GM12878 (cell line): ENCODE measurements at regions not wholly inside any gene's neighbourhood (a gene's known extent, or its start where the extent isn't known, plus 50 kb on each side); places are given as distances from the start of the nearest gene placed in this dataset.

Source experiments
- ATAC-seq: fragments of 200-7000 bp; cut with Tn5 transposase; 3 replicates; pipeline ENCODE4 v1.9.1; 2020; ENCODE audit warnings: mild to moderate bottlenecking, moderate library complexity
- BruUV-seq: library from RNA; stranded (reverse); fragments of 400-500 nt; replicated peaks from 2 replicates; lab custom pipeline; 2021; lab: Mats Ljungman, UMichigan
- CTCF ChIA-PET: fragments of 300-600 bp; sonication (Branson Sonifier 250); formaldehyde crosslinking; extraction: SDS; loops from one replicate; lab custom pipeline; 2021; ENCODE audit warnings: inconsistent platforms; lab: Yijun Ruan, JAX
- POLR2A ChIA-PET: fragments of 350-600 bp; formaldehyde crosslinking; extraction: SDS; loops from one replicate; lab custom pipeline; 2021; ENCODE audit warnings: inconsistent platforms; lab: Charles Lee
- RAD21 ChIA-PET: fragments of 300-600 bp; sonication (Branson Sonifier 250); formaldehyde crosslinking; loops from one replicate; lab custom pipeline; 2023; ENCODE audit warnings: antibody characterized with exemption; ENCODE audit not compliant: unreplicated experiment; lab: Charles Lee
- SMC1A ChIA-PET: fragments of 300-600 bp; sonication (Branson Sonifier 250); formaldehyde crosslinking; loops from one replicate; lab custom pipeline; 2023; ENCODE audit not compliant: unreplicated experiment, uncharacterized antibody; lab: Charles Lee
- DNase-seq: peaks from one replicate; pipeline ENCODE4 v3.0.0-alpha.2; 2011; ENCODE audit warnings: low read depth, low spot score
- FAIRE-seq: peaks from 3 replicates; lab custom pipeline; 2011; peaks lifted over from hg19 to GRCh38; lab: Jason Lieb, UNC
- H2AFZ ChIP-seq: 2 replicates; pipeline ENCODE4 v1.6.0; 2011; ENCODE audit warnings: low read depth, low read length, control low read depth; ENCODE audit not compliant: control insufficient read depth
- H3K27ac ChIP-seq: 2 replicates; pipeline ENCODE4 v1.5.1; 2011; ENCODE audit warnings: control low read depth; ENCODE audit not compliant: control insufficient read depth, insufficient read depth
- H3K27me3 ChIP-seq, 2 experiments: replicated peaks in 1 of 2; 2 replicates each; pipeline versions ENCODE4 v1.6.0 to v1.6.1; 2011; ENCODE audit warnings: low read length in 1 of 2; ENCODE audit not compliant: control insufficient read depth in 2 of 2, insufficient read depth in 2 of 2
- H3K36me3 ChIP-seq, 2 experiments: 2 replicates each; pipeline ENCODE4 v1.5.1; 2011; ENCODE audit warnings: low read length in 1 of 2; ENCODE audit not compliant: control insufficient read depth in 2 of 2, insufficient read depth in 2 of 2
- H3K4me1 ChIP-seq: 2 replicates; pipeline ENCODE4 v1.6.1; 2011; ENCODE audit warnings: mild to moderate bottlenecking, low read length, moderate library complexity, mixed read lengths; ENCODE audit not compliant: control insufficient read depth, insufficient read depth
- H3K4me2 ChIP-seq: 2 replicates; pipeline ENCODE4 v1.6.0; 2011; ENCODE audit warnings: control low read depth; ENCODE audit not compliant: control insufficient read depth, insufficient read depth
- H3K4me3 ChIP-seq: fragments of 200-600 bp; sonication (generic); 2 replicates; pipeline ENCODE4 v1.5.1; 2016
- H3K79me2 ChIP-seq: 2 replicates; pipeline ENCODE4 v1.6.0; 2011; ENCODE audit warnings: low read length; ENCODE audit not compliant: control insufficient read depth, insufficient read depth
- H3K9ac ChIP-seq: 2 replicates; pipeline ENCODE4 v1.8.0; 2011; ENCODE audit warnings: low read length, control low read depth, mixed read lengths; ENCODE audit not compliant: control insufficient read depth, insufficient read depth
- H3K9me3 ChIP-seq: replicated peaks from 3 replicates; pipeline ENCODE4 v1.5.1; 2011; ENCODE audit warnings: mild to moderate bottlenecking, low read length; ENCODE audit not compliant: control insufficient read depth, insufficient read depth
- H4K20me1 ChIP-seq: 2 replicates; pipeline ENCODE4 v1.6.0; 2011; ENCODE audit not compliant: control insufficient read depth, insufficient read depth
- CBFB ChIP-seq: IDR thresholded peaks from 2 replicates; pipeline ENCODE4 v1.6.1; 2016; ENCODE audit warnings: antibody characterized with exemption, low read depth
- CHD2 ChIP-seq: IDR thresholded peaks from 2 replicates; pipeline ENCODE4 v1.6.1; 2011; ENCODE audit warnings: low read depth, low read length, improper control_type of control experiment, borderline replicate concordance
- FOS ChIP-seq: IDR thresholded peaks from 3 replicates; pipeline ENCODE4 v1.6.1; 2011; ENCODE audit warnings: borderline replicate concordance; ENCODE audit not compliant: insufficient read length; ENCODE audit errors: extremely low read depth
- JUNB ChIP-seq: IDR thresholded peaks from 2 replicates; pipeline ENCODE4 v1.6.1; 2016; ENCODE audit warnings: antibody characterized with exemption, mild to moderate bottlenecking
- KAT2A ChIP-seq: conservative IDR thresholded peaks from 2 replicates; pipeline ENCODE4 v1.6.1; 2011; ENCODE audit warnings: low read depth, low read length; ENCODE audit not compliant: control insufficient read depth
- NRF1 ChIP-seq: conservative IDR thresholded peaks from 2 replicates; pipeline ENCODE4 v1.6.1; 2011; ENCODE audit warnings: mild to moderate bottlenecking, low read depth, low read length, improper control_type of control experiment
- POLR2AphosphoS2 ChIP-seq: IDR thresholded peaks from 2 replicates; pipeline ENCODE4 v1.6.1; 2011; ENCODE audit warnings: low read depth, mild to moderate bottlenecking, low read length, improper control_type of control experiment, moderate library complexity
- POLR2AphosphoS5 ChIP-seq: IDR thresholded peaks from 2 replicates; pipeline ENCODE4 v1.6.1; 2011; ENCODE audit warnings: mild to moderate bottlenecking, low read length, inconsistent platforms
- RFX5 ChIP-seq: IDR thresholded peaks from 2 replicates; pipeline ENCODE4 v1.6.1; 2011; ENCODE audit warnings: low read depth, low read length, improper control_type of control experiment
- SMC3 ChIP-seq: IDR thresholded peaks from 2 replicates; pipeline ENCODE4 v1.6.1; 2011; ENCODE audit warnings: low read length, improper control_type of control experiment, borderline replicate concordance
- SREBF2 ChIP-seq: IDR thresholded peaks from 2 replicates; pipeline ENCODE4 v1.6.1; 2012; ENCODE audit warnings: mild to moderate bottlenecking, low read length
- STAT1 ChIP-seq: fragments of 450-650 bp; conservative IDR thresholded peaks from 2 replicates; pipeline ENCODE4 v1.6.1; 2014; ENCODE audit warnings: antibody characterized with exemption, mild to moderate bottlenecking
- STAT3 ChIP-seq: IDR thresholded peaks from 2 replicates; pipeline ENCODE4 v1.6.1; 2011; ENCODE audit warnings: low read depth, low read length, improper control_type of control experiment
- TCF7 ChIP-seq: IDR thresholded peaks from 2 replicates; pipeline ENCODE4 v1.6.1; 2014; ENCODE audit warnings: antibody characterized with exemption, borderline replicate concordance
- YY1 ChIP-seq: IDR thresholded peaks from 2 replicates; pipeline ENCODE4 v1.6.1; 2011; ENCODE audit warnings: low read depth, mild to moderate bottlenecking, low read length
- ZNF274 ChIP-seq: IDR thresholded peaks from one replicate; pipeline ENCODE4 v1.8.0; 2011; ENCODE audit not compliant: insufficient read length, insufficient read depth
- WGBS: methylation state at CpG from one replicate; pipeline ENCODE4 v1.1.6; 2016; ENCODE audit warnings: low lambda C conversion rate; ENCODE audit not compliant: insufficient replicate concordance, insufficient coverage; ENCODE audit errors: missing lambda C conversion rate; 5-methylcytosine and 5-hydroxymethylcytosine counted together
- in situ Hi-C: fragments of 300-500 bp; cut with MboI; formaldehyde crosslinking; loops from 9 replicates; pipeline ENCODE4 v1.14.3; 2018; ENCODE audit warnings: mixed read lengths
- intact Hi-C: fragments of 100-400 bp; cut with micrococcal nuclease; formaldehyde crosslinking; loops from one replicate; pipeline ENCODE4 v1.14.2; 2022; ENCODE audit not compliant: unreplicated experiment
- TF ChIP-seq, protein P1 (sequence below): fragments of 450-650 bp; IDR thresholded peaks from 2 replicates; pipeline ENCODE4 v1.6.1; 2018; ENCODE audit warnings: mild to moderate bottlenecking, low read depth, moderate library complexity; ENCODE audit not compliant: partially characterized antibody
- TF ChIP-seq, protein P2 (sequence below): IDR thresholded peaks from 2 replicates; pipeline ENCODE4 v1.6.1; 2011; ENCODE audit warnings: low read depth, mild to moderate bottlenecking, low read length, moderate library complexity, borderline replicate concordance; ENCODE audit errors: extremely low read depth
- TF ChIP-seq, protein P3 (sequence below): fragments of 450-650 bp; IDR thresholded peaks from 2 replicates; pipeline ENCODE4 v1.6.1; 2017; ENCODE audit warnings: low read depth, mild to moderate bottlenecking, moderate library complexity
- TF ChIP-seq, protein P4 (sequence below): IDR thresholded peaks from 2 replicates; pipeline ENCODE4 v1.6.1; 2011; ENCODE audit warnings: low read depth, low read length, improper control_type of control experiment, borderline replicate concordance

DNA sequence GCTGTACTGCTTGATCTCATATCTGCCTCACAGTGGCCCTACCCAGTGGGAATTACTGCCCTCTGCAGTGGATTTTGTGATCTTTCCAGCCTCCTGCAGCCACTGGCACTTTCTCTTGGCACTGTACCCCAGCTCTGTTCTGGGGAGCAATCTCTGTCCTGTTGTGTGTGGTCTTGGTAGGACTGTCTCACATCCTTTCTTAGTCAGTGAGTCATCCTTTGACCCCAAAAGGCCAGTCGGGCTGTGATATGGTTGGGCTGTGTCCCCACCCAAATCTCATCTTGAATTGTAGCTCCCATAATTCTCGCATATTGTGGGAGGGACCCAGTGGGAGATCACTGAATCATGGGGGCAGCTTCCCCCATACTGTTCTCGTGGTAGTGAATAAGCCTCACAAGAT lies 133.3 kb upstream of the TPM1 start (continued):
- TF ChIP-seq, protein P1, sequence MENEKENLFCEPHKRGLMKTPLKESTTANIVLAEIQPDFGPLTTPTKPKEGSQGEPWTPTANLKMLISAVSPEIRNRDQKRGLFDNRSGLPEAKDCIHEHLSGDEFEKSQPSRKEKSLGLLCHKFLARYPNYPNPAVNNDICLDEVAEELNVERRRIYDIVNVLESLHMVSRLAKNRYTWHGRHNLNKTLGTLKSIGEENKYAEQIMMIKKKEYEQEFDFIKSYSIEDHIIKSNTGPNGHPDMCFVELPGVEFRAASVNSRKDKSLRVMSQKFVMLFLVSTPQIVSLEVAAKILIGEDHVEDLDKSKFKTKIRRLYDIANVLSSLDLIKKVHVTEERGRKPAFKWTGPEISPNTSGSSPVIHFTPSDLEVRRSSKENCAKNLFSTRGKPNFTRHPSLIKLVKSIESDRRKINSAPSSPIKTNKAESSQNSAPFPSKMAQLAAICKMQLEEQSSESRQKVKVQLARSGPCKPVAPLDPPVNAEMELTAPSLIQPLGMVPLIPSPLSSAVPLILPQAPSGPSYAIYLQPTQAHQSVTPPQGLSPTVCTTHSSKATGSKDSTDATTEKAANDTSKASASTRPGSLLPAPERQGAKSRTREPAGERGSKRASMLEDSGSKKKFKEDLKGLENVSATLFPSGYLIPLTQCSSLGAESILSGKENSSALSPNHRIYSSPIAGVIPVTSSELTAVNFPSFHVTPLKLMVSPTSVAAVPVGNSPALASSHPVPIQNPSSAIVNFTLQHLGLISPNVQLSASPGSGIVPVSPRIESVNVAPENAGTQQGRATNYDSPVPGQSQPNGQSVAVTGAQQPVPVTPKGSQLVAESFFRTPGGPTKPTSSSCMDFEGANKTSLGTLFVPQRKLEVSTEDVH, result no peak
- TF ChIP-seq POLR2AphosphoS5 (no peak), KAT2A (no peak)
- TF ChIP-seq, protein P2, sequence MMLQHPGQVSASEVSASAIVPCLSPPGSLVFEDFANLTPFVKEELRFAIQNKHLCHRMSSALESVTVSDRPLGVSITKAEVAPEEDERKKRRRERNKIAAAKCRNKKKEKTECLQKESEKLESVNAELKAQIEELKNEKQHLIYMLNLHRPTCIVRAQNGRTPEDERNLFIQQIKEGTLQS, result no peak
- TF ChIP-seq, all 136 proteins: peak for 0

DNA sequence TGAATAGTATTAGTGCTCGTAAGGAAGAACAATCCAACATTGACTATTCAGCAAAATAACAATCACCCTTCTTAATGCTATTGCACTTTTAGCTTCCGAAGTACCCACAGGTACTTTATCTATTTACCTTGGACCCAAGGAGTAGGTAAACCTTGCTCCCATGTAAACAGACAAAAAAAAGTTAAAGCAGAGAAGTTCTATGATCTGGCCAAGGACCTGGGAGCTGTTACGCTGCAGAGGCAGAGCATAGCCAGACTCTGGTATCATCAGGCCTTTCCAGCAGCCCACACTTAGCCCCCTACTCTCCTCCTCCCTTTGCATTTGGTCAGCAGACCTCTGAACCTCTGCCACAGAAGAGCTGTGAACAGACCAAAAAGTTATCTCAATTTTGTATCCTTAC lies 130.3 kb upstream of the TPM1 start:
- in situ Hi-C loops (no loop called here), intact Hi-C loops (no loop called here)
- ChIA-PET POLR2A (no interaction called here), RAD21 (no interaction called here), CTCF (no interaction called here), SMC1A (no interaction called here)
- no peak overlapping the region for H3K4me3 ChIP-seq
- no peaks in the 10 kb centered on the region for H3K79me2 ChIP-seq
- no peak overlapping the region for H2AFZ ChIP-seq
- 45% methylated on average over 3 of the region's 3 CpGs for WGBS
- no TSS peak for BruUV-seq
- ATAC-seq (no peak), DNase-seq (no peak), FAIRE-seq (no peak)
- H4K20me1 ChIP-seq, result no peaks in the 10 kb centered on the region
- H3K27ac ChIP-seq, result no peak overlapping the region
- H3K36me3 ChIP-seq, result no peaks in the 10 kb centered on the region
- H3K4me1 ChIP-seq, result no peaks in the 10 kb centered on the region
- no peak overlapping the region for H3K9ac ChIP-seq
- H3K4me2 ChIP-seq, result no peak overlapping the region
- peaks cover 0 to 5% of the 10 kb centered on the region in 2 experiments; a peak in 3 of 4 replicates for H3K27me3 ChIP-seq
- H3K9me3 ChIP-seq, result no peaks in the 10 kb centered on the region; the same call in 2 of the 3 replicates
- TF ChIP-seq STAT3, result no peak
- no peak for TF ChIP-seq JUNB
- TF ChIP-seq FOS, result no peak
- no peak for TF ChIP-seq TCF7
- TF ChIP-seq, protein P3, sequence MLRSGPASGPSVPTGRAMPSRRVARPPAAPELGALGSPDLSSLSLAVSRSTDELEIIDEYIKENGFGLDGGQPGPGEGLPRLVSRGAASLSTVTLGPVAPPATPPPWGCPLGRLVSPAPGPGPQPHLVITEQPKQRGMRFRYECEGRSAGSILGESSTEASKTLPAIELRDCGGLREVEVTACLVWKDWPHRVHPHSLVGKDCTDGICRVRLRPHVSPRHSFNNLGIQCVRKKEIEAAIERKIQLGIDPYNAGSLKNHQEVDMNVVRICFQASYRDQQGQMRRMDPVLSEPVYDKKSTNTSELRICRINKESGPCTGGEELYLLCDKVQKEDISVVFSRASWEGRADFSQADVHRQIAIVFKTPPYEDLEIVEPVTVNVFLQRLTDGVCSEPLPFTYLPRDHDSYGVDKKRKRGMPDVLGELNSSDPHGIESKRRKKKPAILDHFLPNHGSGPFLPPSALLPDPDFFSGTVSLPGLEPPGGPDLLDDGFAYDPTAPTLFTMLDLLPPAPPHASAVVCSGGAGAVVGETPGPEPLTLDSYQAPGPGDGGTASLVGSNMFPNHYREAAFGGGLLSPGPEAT, result no peak
- no peak for TF ChIP-seq RFX5
- TF ChIP-seq POLR2AphosphoS2, result no peak
- TF ChIP-seq, protein P4, sequence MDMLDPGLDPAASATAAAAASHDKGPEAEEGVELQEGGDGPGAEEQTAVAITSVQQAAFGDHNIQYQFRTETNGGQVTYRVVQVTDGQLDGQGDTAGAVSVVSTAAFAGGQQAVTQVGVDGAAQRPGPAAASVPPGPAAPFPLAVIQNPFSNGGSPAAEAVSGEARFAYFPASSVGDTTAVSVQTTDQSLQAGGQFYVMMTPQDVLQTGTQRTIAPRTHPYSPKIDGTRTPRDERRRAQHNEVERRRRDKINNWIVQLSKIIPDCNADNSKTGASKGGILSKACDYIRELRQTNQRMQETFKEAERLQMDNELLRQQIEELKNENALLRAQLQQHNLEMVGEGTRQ, result no peak
- no peak for TF ChIP-seq ZNF274
- no peak for TF ChIP-seq NRF1
- no peak for TF ChIP-seq SREBF2
- TF ChIP-seq KAT2A, result no peak
- TF ChIP-seq CHD2, result no peak
- TF ChIP-seq YY1, result no peak
- TF ChIP-seq SMC3, result no peak
- TF ChIP-seq CBFB, result no peak
- no peak for TF ChIP-seq STAT1
